Calu3 (cell line): ENCODE measurements at regions not wholly inside any gene's neighbourhood (a gene's known extent, or its start where the extent isn't known, plus 50 kb on each side); places are given as distances from the start of the nearest gene placed in this dataset.

ENCODE experiments used
- BruUV-seq: library from RNA; stranded (reverse); fragments of 400-500 nt; replicated peaks from 2 replicates; lab custom pipeline; 2021; lab: Mats Ljungman, UMichigan
- CTCF ChIA-PET: fragments of 300-600 bp; sonication (Branson Sonifier 250); formaldehyde crosslinking; loops from one replicate; lab custom pipeline; 2022; ENCODE audit warnings: antibody characterized with exemption; lab: Charles Lee
- DNase-seq: peaks from one replicate; pipeline ENCODE4 v3.0.0; 2022
- H3K27ac Mint-ChIP-seq: one replicate; pipeline ENCODE4 v1.8.0; 2022; ENCODE audit warnings: mixed read lengths; ENCODE audit not compliant: unreplicated experiment
- H3K27me3 Mint-ChIP-seq: one replicate; pipeline ENCODE4 v1.8.0; 2022; ENCODE audit warnings: mixed read lengths; ENCODE audit not compliant: unreplicated experiment
- H3K36me3 Mint-ChIP-seq: one replicate; pipeline ENCODE4 v1.8.0; 2022; ENCODE audit warnings: mild to moderate bottlenecking, moderate library complexity, mixed read lengths; ENCODE audit not compliant: insufficient read depth, unreplicated experiment
- H3K4me1 Mint-ChIP-seq: one replicate; pipeline ENCODE4 v1.8.0; 2022; ENCODE audit warnings: mild to moderate bottlenecking, low read depth, mixed read lengths; ENCODE audit not compliant: unreplicated experiment
- H3K4me3 Mint-ChIP-seq: one replicate; pipeline ENCODE4 v1.8.0; 2022; ENCODE audit warnings: mild to moderate bottlenecking, low read depth, moderate library complexity, mixed read lengths; ENCODE audit not compliant: unreplicated experiment
- H3K9me3 Mint-ChIP-seq: one replicate; pipeline ENCODE4 v1.8.0; 2022; ENCODE audit warnings: low read depth, mixed read lengths; ENCODE audit not compliant: unreplicated experiment
- intact Hi-C: fragments of 100-400 bp; cut with micrococcal nuclease; formaldehyde crosslinking; loops from one replicate; pipeline ENCODE4 v1.10.0; 2022; ENCODE audit not compliant: unreplicated experiment
- TF ChIP-seq, protein P1 (sequence below): fragments of 200-600 bp; IDR thresholded peaks from one replicate; pipeline ENCODE4 v1.8.0; 2022; ENCODE audit warnings: antibody characterized with exemption; ENCODE audit not compliant: unreplicated experiment

DNA sequence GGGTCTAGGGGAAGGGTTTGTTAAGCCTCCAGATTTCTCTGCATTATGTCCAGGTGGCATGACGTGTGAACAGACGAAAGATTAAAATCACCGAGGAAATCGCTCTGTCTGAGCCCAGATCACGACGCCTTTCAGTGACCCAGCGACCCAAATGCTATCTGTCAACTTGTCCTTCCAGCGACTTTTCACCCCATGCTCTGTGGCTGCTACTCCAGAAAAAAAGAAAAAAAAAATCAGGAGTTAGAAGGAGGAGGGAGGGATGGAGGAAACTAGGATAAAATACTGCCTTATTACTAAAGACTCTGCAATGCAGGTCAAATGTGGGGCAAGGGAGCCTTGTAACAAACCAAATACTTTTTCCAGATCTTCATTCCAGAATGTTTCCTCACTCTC is 352.0 kb downstream of the NUF2 start:
- no TSS peak for BruUV-seq
- Mint-ChIP-seq H3K4me1 (no peaks in the 10 kb centered on the region), H3K27ac (no peak overlapping the region), H3K27me3 (no peaks in the 10 kb centered on the region), H3K9me3 (peaks cover 14% of the 10 kb centered on the region), H3K36me3 (no peaks in the 10 kb centered on the region), H3K4me3 (no peak overlapping the region)
- intact Hi-C loops = no loop called here
- TF ChIP-seq, protein P1, sequence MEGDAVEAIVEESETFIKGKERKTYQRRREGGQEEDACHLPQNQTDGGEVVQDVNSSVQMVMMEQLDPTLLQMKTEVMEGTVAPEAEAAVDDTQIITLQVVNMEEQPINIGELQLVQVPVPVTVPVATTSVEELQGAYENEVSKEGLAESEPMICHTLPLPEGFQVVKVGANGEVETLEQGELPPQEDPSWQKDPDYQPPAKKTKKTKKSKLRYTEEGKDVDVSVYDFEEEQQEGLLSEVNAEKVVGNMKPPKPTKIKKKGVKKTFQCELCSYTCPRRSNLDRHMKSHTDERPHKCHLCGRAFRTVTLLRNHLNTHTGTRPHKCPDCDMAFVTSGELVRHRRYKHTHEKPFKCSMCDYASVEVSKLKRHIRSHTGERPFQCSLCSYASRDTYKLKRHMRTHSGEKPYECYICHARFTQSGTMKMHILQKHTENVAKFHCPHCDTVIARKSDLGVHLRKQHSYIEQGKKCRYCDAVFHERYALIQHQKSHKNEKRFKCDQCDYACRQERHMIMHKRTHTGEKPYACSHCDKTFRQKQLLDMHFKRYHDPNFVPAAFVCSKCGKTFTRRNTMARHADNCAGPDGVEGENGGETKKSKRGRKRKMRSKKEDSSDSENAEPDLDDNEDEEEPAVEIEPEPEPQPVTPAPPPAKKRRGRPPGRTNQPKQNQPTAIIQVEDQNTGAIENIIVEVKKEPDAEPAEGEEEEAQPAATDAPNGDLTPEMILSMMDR = no peak
- no peak for DNase-seq
- CTCF ChIA-PET = no interaction called here

DNA sequence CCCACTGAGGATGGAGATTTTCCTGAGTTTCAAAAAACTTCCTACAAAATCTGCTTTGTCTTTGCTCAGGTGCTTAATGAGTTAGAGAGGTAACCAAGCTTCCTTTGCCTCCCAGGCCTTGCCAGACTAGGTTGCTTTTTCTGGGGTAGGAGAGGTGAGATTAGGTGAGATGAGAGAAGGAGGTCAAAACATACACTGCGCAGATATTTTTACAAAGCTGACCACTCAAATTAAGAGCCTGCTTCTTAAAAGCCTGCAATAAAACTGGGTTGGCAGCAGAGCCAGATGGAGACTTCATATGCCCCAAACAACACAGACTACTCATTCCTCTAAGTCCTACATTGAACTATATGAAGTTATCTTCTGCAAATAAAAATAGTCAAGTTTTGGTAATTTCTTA is 352.5 kb downstream of the NUF2 start:
- Mint-ChIP-seq H3K36me3 (no peaks in the 10 kb centered on the region), H3K4me1 (no peaks in the 10 kb centered on the region), H3K27me3 (no peaks in the 10 kb centered on the region), H3K4me3 (no peak overlapping the region), H3K9me3 (peaks cover 18% of the 10 kb centered on the region), H3K27ac (no peak overlapping the region)
- intact Hi-C loops = no loop called here
- TF ChIP-seq, protein P1 = no peak
- BruUV-seq = no TSS peak
- DNase-seq = no peak
- CTCF ChIA-PET = no interaction called here

DNA sequence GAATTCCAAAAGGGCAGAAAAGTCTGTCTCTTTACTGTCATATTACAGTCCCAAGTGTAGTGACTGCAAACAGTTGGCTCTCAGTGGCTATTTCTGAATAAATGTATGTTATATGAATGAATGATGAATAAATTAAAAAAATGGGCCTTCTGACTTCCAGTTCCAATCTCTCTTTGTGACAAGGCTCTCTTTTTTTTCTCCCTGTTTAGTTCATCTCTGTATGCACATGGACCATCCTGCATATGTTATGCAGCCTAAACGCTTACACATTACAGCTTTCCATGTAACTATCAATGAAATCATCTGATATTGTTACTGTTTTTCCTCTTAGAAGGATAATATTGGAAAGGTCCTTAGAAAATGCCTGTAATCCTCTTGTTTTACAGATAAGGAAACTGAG is 363.0 kb downstream of the NUF2 start:
- Mint-ChIP-seq H3K27me3 (no peaks in the 10 kb centered on the region), H3K4me3 (no peak overlapping the region), H3K4me1 (no peaks in the 10 kb centered on the region), H3K36me3 (no peaks in the 10 kb centered on the region), H3K9me3 (peaks cover 16% of the 10 kb centered on the region), H3K27ac (no peak overlapping the region)
- no TSS peak for BruUV-seq
- CTCF ChIA-PET = no interaction called here
- intact Hi-C loops = no loop called here
- DNase-seq = no peak
- TF ChIP-seq, protein P1 = no peak

DNA sequence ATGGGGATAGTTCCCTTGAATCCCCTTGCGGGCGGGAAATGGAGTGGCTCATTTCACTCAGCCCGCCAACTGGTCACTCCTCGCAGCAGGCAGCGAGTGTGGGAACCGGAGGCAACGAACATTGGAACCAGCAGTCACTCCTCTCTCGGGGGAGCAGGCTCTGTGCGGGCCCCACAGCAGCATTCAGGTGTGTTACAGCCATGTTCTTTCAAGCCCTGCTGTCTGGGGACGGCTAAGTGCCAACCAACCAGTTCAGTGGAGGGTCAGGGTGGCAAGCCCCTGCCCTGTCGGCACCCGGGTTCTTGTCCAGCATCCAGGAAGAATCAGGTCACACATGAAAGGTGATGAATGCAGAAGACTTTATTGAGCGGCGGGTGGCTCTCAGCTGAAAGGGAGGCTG is 370.5 kb downstream of the NUF2 start:
- Mint-ChIP-seq H3K9me3 (peaks cover 13% of the 10 kb centered on the region), H3K36me3 (no peaks in the 10 kb centered on the region), H3K27me3 (no peaks in the 10 kb centered on the region), H3K27ac (no peak overlapping the region), H3K4me3 (no peak overlapping the region), H3K4me1 (no peaks in the 10 kb centered on the region)
- intact Hi-C loops = no loop called here
- CTCF ChIA-PET = no interaction called here
- TF ChIP-seq, protein P1 = no peak
- no peak for DNase-seq
- no TSS peak for BruUV-seq
